Spinal cord (tissue), 9 donors: ENCODE measurements at regions not wholly inside any gene's neighbourhood (a gene's known extent, or its start where the extent isn't known, plus 50 kb on each side); places are given as distances from the start of the nearest gene placed in this dataset.

ENCODE experiments used
- DNase-seq, 6 donors: peaks; one replicate each; pipeline versions ENCODE4 v3.0.0 to v3.0.0-alpha.2; 2013 to 2015; ENCODE audit warnings: low spot score in 6 of 6, low read depth in 4 of 6
- H3K27ac ChIP-seq: one replicate; pipeline ENCODE4 v1.5.1; 2013; ENCODE audit warnings: low read depth, low read length, control low read depth
- H3K27me3 ChIP-seq: one replicate; pipeline ENCODE4 v1.6.1; 2013; ENCODE audit warnings: low read length; ENCODE audit not compliant: control insufficient read depth, insufficient read depth
- H3K36me3 ChIP-seq: one replicate; pipeline ENCODE4 v1.6.1; 2013; ENCODE audit warnings: low read length; ENCODE audit not compliant: control insufficient read depth, insufficient read depth
- H3K4me1 ChIP-seq: one replicate; pipeline ENCODE4 v1.6.1; 2013; ENCODE audit warnings: low read length; ENCODE audit not compliant: control insufficient read depth, insufficient read depth
- H3K4me3 ChIP-seq: one replicate; pipeline ENCODE4 v1.5.1; 2013; ENCODE audit warnings: low read depth, low read length, control low read depth
- H3K9me3 ChIP-seq: one replicate; pipeline ENCODE4 v1.6.1; 2013; ENCODE audit warnings: low read length; ENCODE audit not compliant: control insufficient read depth, insufficient read depth
- WGBS: methylation state at CpG from one replicate; pipeline ENCODE4 v1.1.5; 2013; ENCODE audit warnings: missing lambda C conversion rate; ENCODE audit not compliant: insufficient coverage; 5-methylcytosine and 5-hydroxymethylcytosine counted together
- donor health status: healthy.

- Histone ChIP-seq H3K4me1 (no peaks in the 10 kb centered on the region), H3K9me3 (no peaks in the 10 kb centered on the region), H3K27ac (no peak overlapping the region), H3K4me3 (no peak overlapping the region), H3K27me3 (no peaks in the 10 kb centered on the region), H3K36me3 (no peaks in the 10 kb centered on the region)
- no CpG with 5 or more reads among the region's 2 CpGs for WGBS
- no peak for DNase-seq
These were observed 382.7 kb downstream of the CHSY3 start for GRCh38 chr5:130286971-130287370.

GRCh38 chr5:130282049-130282448 lies 377.8 kb downstream of the CHSY3 start:
- H3K9me3 ChIP-seq = no peaks in the 10 kb centered on the region
- WGBS = 86% methylated on average over 1 of the region's 1 CpG
- H3K36me3 ChIP-seq = no peaks in the 10 kb centered on the region
- no peak for DNase-seq
- H3K4me1 ChIP-seq = no peaks in the 10 kb centered on the region
- H3K27ac ChIP-seq = no peak overlapping the region
- H3K27me3 ChIP-seq = no peaks in the 10 kb centered on the region
- H3K4me3 ChIP-seq = no peak overlapping the region

GRCh38 chr5:130280528-130281217 lies 376.4 kb downstream of the CHSY3 start:
- Histone ChIP-seq H3K4me3 (no peak overlapping the region), H3K4me1 (no peaks in the 10 kb centered on the region), H3K27ac (no peak overlapping the region), H3K9me3 (no peaks in the 10 kb centered on the region), H3K36me3 (no peaks in the 10 kb centered on the region), H3K27me3 (no peaks in the 10 kb centered on the region)
- WGBS = 70% methylated on average over 2 of the region's 8 CpGs
- peak in 1 of 6 donors; percentile 45 for DNase-seq

DNA sequence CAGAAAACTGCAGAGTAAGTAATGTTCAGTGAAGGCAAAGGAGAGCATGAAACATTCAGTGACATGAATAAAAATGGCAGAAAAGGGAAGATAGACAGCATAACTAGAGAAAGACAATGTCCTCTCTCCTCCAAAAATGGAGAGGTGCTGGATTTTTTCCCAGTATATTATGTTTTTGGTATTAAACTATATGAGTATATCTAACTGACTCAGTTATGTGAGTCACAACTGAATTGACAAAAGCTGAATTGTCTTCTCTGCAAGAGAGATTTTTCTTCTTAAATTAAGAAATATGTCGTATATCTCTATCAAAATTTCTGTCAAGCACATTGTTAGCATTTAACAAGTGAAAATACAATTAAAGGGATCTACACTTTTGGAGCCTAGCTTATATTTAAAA lies 375.1 kb downstream of the CHSY3 start:
- Histone ChIP-seq H3K4me1 (no peaks in the 10 kb centered on the region), H3K27ac (no peak overlapping the region), H3K27me3 (no peaks in the 10 kb centered on the region), H3K36me3 (no peaks in the 10 kb centered on the region), H3K4me3 (no peak overlapping the region), H3K9me3 (no peaks in the 10 kb centered on the region)
- WGBS = no CpG with 5 or more reads among the region's 1 CpG
- DNase-seq = no peak

DNA sequence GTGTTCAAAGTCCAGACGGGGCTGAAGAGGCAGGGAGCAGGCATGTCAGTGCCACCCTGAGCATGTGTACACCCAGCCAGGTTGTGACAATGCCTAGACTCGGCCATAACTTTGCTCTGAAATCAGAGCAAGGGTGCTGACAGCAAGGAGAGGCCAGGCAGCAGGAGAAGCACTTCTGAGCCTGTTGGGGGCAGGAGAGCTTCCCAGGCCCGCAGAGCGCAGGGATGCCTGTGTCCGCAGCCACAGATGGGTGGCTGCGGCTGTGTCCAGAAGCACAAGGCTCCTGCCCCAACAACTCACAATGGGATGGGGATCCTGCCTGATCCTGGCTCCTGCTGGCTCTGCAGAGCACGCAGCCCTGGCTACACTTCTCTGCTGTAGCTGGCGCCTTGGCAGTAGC lies 373.9 kb downstream of the CHSY3 start:
- no peak for DNase-seq
- WGBS = 90% methylated on average over 8 of the region's 8 CpGs
- H3K4me3 ChIP-seq = no peak overlapping the region
- no peaks in the 10 kb centered on the region for H3K9me3 ChIP-seq
- H3K36me3 ChIP-seq = no peaks in the 10 kb centered on the region
- no peak overlapping the region for H3K27ac ChIP-seq
- H3K4me1 ChIP-seq = no peaks in the 10 kb centered on the region
- no peaks in the 10 kb centered on the region for H3K27me3 ChIP-seq

DNA sequence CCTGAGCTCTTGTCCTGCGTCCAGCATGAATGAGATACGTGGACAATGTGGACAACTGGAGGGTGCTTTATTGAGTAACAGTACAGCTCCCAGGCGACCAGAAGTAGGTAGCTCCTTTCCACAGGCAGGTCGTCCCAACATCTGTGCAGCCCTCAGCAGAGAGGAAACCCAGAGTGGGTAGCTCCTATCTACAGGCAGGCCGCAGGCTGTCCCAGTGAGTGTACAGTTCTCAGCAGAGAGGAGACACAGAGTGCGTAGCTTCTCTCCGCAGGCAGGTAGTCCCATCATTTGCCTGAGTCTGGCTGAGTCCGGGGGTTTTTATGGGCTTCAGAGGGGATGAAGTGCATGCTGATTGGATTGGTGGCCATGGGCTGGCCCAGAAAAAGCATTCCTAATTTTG lies 373.3 kb downstream of the CHSY3 start:
- H3K4me1 ChIP-seq = no peaks in the 10 kb centered on the region
- H3K27ac ChIP-seq = no peak overlapping the region
- H3K4me3 ChIP-seq = no peak overlapping the region
- H3K36me3 ChIP-seq = no peaks in the 10 kb centered on the region
- DNase-seq = no peak
- H3K27me3 ChIP-seq = no peaks in the 10 kb centered on the region
- 94% methylated on average over 8 of the region's 8 CpGs for WGBS
- H3K9me3 ChIP-seq = no peaks in the 10 kb centered on the region

DNA sequence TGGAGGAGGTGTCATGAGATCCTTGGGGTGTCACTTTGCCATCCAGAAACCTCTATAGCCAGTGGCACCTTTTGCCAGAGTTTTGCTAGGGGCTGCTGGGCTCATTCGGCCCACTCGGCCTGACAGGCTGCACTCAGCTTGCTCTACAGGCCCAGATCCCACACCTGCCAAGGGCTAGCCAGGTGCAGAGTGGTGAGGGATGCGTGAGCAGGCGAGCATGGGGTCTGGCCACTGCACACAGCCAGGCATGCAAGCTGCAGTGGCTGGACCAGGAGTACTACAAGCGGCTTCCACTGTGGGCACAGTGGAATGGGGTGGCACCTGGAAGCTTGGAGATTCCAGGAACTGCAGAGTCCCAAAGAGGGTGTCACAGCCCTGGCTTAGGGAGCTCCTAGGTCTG lies 372.7 kb downstream of the CHSY3 start:
- H3K27me3 ChIP-seq = no peaks in the 10 kb centered on the region
- no peak for DNase-seq
- H3K27ac ChIP-seq = no peak overlapping the region
- H3K4me1 ChIP-seq = no peaks in the 10 kb centered on the region
- H3K36me3 ChIP-seq = no peaks in the 10 kb centered on the region
- WGBS = 91% methylated on average over 5 of the region's 5 CpGs
- H3K9me3 ChIP-seq = no peaks in the 10 kb centered on the region
- no peak overlapping the region for H3K4me3 ChIP-seq

DNA sequence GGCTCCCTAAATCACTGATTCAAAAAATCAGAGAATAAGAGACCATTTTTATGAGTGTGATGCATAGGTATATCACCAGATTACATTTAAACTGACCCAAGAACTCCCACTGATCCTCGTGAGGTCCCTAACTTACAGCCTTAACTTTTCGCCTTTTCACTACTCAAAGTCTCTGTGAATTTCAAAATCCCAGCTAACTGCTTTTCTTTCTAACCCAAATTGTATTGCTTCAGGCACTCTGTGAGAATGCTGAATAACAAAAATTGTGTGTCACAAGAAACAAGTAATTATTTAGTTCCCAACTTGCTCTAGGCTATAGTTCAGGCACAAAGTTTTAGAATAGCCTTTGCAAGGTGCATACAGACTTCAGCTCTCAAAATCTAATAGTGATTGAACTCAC lies 368.6 kb downstream of the CHSY3 start:
- Histone ChIP-seq H3K4me1 (no peaks in the 10 kb centered on the region), H3K36me3 (no peaks in the 10 kb centered on the region), H3K27ac (no peak overlapping the region), H3K9me3 (no peaks in the 10 kb centered on the region), H3K4me3 (no peak overlapping the region), H3K27me3 (no peaks in the 10 kb centered on the region)
- DNase-seq = no peak
- WGBS = no CpG with 5 or more reads among the region's 2 CpGs

DNA sequence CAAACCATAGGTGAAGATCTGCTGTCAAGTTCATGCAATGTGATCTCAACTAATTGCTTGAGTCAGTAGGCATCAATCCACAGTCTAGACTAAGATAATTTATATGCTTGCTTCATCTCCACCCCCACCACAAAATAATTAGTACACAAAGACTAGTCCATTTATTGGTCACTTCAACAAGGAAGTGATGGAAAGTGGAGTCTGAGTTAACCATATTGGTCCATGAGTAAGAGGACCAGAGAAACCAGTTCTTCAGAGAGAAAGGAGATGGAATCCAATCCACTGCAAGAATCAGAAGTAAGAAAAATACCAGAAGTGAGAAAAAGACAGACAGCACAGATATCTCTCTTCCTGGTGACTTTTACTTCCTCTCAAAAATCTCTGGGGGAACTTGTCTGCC lies 366.5 kb downstream of the CHSY3 start:
- Histone ChIP-seq H3K9me3 (no peaks in the 10 kb centered on the region), H3K4me1 (no peaks in the 10 kb centered on the region), H3K4me3 (no peak overlapping the region), H3K27ac (no peak overlapping the region), H3K36me3 (no peaks in the 10 kb centered on the region), H3K27me3 (no peaks in the 10 kb centered on the region)
- no peak for DNase-seq

GRCh38 chr5:130268489-130268888 lies 364.2 kb downstream of the CHSY3 start:
- H3K4me1 ChIP-seq = no peaks in the 10 kb centered on the region

More at GRCh38 chr5:130268489-130268888, 364.2 kb downstream of the CHSY3 start:
- no CpG with 5 or more reads among the region's 2 CpGs for WGBS
- Histone ChIP-seq H3K27me3 (no peaks in the 10 kb centered on the region), H3K36me3 (no peaks in the 10 kb centered on the region), H3K9me3 (no peaks in the 10 kb centered on the region), H3K4me3 (no peak overlapping the region), H3K27ac (no peak overlapping the region)
- no peak for DNase-seq
